Smooth muscle cell (in vitro differentiated cells): ENCODE measurements at regions not wholly inside any gene's neighbourhood (a gene's known extent, or its start where the extent isn't known, plus 50 kb on each side); places are given as distances from the start of the nearest gene placed in this dataset.

Experiments
- DNase-seq: peaks from one replicate; lab custom pipeline; 2025; ENCODE audit not compliant: unreplicated experiment; lab: John Stamatoyannopoulos, UW
- H2AFZ ChIP-seq: fragments of 200-600 bp; sonication (generic); 2 replicates; pipeline ENCODE4 v1.6.0; 2016; ENCODE audit warnings: antibody characterized with exemption, low read depth, mild to moderate bottlenecking
- H3F3A ChIP-seq: fragments of 200-600 bp; sonication (generic); 2 replicates; pipeline ENCODE4 v1.6.0; 2017; ENCODE audit warnings: antibody characterized with exemption, low read depth
- H3K27ac ChIP-seq: fragments of 200-600 bp; sonication (generic); 2 replicates; pipeline ENCODE4 v1.5.1; 2016; ENCODE audit warnings: low read depth, mild to moderate bottlenecking
- H3K27me3 ChIP-seq: fragments of 200-600 bp; sonication (generic); 2 replicates; pipeline ENCODE4 v1.6.1; 2016; ENCODE audit warnings: low read depth, mild to moderate bottlenecking
- H3K36me3 ChIP-seq: fragments of 200-600 bp; sonication (generic); 2 replicates; pipeline ENCODE4 v1.5.1; 2016; ENCODE audit warnings: low read depth
- H3K4me1 ChIP-seq: fragments of 200-600 bp; sonication (generic); 2 replicates; pipeline ENCODE4 v1.5.1; 2016; ENCODE audit warnings: low read depth
- H3K4me2 ChIP-seq: fragments of 200-600 bp; sonication (generic); 2 replicates; pipeline ENCODE4 v1.6.0; 2016; ENCODE audit warnings: mild to moderate bottlenecking
- H3K4me3 ChIP-seq: fragments of 200-600 bp; sonication (generic); 2 replicates; pipeline ENCODE4 v1.5.1; 2016; ENCODE audit warnings: mild to moderate bottlenecking
- H3K79me2 ChIP-seq: fragments of 200-600 bp; sonication (generic); 2 replicates; pipeline ENCODE4 v1.6.0; 2016; ENCODE audit warnings: low read depth, mild to moderate bottlenecking
- H3K9ac ChIP-seq: fragments of 200-600 bp; sonication (generic); 2 replicates; pipeline ENCODE4 v1.6.0; 2016; ENCODE audit warnings: low read depth
- H3K9me3 ChIP-seq: fragments of 200-600 bp; sonication (generic); replicated peaks from 2 replicates; pipeline ENCODE4 v1.5.1; 2016; ENCODE audit warnings: low read depth
- H4K20me1 ChIP-seq: fragments of 200-600 bp; sonication (generic); 2 replicates; pipeline ENCODE4 v1.6.0; 2016; ENCODE audit warnings: low read depth
- CTCF ChIP-seq: fragments of 200-600 bp; sonication (generic); IDR thresholded peaks from 2 replicates; pipeline ENCODE4 v1.5.1; 2017; ENCODE audit warnings: borderline replicate concordance, mild to moderate bottlenecking, antibody characterized with exemption; ENCODE audit not compliant: insufficient read depth, poor library complexity, severe bottlenecking
- WGBS: methylation state at CpG from one replicate; pipeline ENCODE4 v1.1.7; 2016; ENCODE audit warnings: low lambda C conversion rate; 5-methylcytosine and 5-hydroxymethylcytosine counted together

DNA sequence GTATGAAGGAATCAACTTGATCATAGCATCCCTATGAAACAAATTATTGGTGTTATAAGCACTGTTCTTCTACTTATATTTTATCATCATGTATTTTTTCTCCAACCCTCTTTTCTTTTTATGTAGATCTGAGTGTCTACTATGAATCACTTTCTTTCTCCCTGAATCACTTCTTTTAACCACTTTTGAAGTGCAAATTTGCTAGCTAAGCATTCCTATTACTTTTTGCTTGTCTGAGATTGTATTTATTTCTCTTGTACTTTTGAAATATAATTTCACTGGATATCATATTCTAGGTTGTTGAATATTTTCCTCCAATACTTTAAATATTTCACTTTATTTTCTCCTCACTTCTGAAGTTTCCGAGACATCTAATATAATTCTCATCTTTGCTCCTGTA is 1282.3 kb upstream of the FLRT2 start:
- WGBS: 100% methylated on average over 1 of the region's 1 CpG
- H3K4me1 ChIP-seq: peaks cover under 1% of the 10 kb centered on the region
- H3F3A ChIP-seq: no peaks in the 10 kb centered on the region
- no peak overlapping the region for H3K4me2 ChIP-seq
- H3K4me3 ChIP-seq: no peak overlapping the region
- no peak for TF ChIP-seq CTCF
- H4K20me1 ChIP-seq: no peaks in the 10 kb centered on the region
- H3K79me2 ChIP-seq: no peaks in the 10 kb centered on the region
- H3K27ac ChIP-seq: no peak overlapping the region
- H3K27me3 ChIP-seq: no peaks in the 10 kb centered on the region
- no peak overlapping the region for H2AFZ ChIP-seq
- H3K36me3 ChIP-seq: no peaks in the 10 kb centered on the region
- no peaks in the 10 kb centered on the region for H3K9me3 ChIP-seq
- no peak overlapping the region for H3K9ac ChIP-seq
- no peak for DNase-seq

- no peaks in the 10 kb centered on the region for H3K79me2 ChIP-seq
Observed at GRCh38 chr14:84250893-84251292, 1279.1 kb upstream of the FLRT2 start.

GRCh38 chr14:84251411-84252115 is 1278.4 kb upstream of the FLRT2 start:
- Histone ChIP-seq H3K27ac (no peak overlapping the region), H4K20me1 (no peaks in the 10 kb centered on the region), H2AFZ (no peak overlapping the region), H3K79me2 (no peaks in the 10 kb centered on the region), H3K27me3 (no peaks in the 10 kb centered on the region), H3K4me2 (no peak overlapping the region), H3K4me1 (peaks cover 40% of the 10 kb centered on the region), H3K9me3 (no peaks in the 10 kb centered on the region), H3K4me3 (no peak overlapping the region), H3F3A (no peaks in the 10 kb centered on the region), H3K36me3 (no peaks in the 10 kb centered on the region), H3K9ac (no peak overlapping the region)
- WGBS: 88% methylated on average over 1 of the region's 1 CpG
- no peak for TF ChIP-seq CTCF
- DNase-seq: no peak

More at GRCh38 chr14:84250893-84251292, 1279.1 kb upstream of the FLRT2 start:
- H3K4me3 ChIP-seq: no peak overlapping the region
- no peak overlapping the region for H3K9ac ChIP-seq
- no peak overlapping the region for H2AFZ ChIP-seq
- peaks cover 33% of the 10 kb centered on the region for H3K4me1 ChIP-seq
- TF ChIP-seq CTCF: no peak
- H3F3A ChIP-seq: no peaks in the 10 kb centered on the region
- no peaks in the 10 kb centered on the region for H3K27me3 ChIP-seq
- H3K27ac ChIP-seq: no peak overlapping the region
- no peaks in the 10 kb centered on the region for H4K20me1 ChIP-seq
- 89% methylated on average over 1 of the region's 1 CpG for WGBS
- no peak for DNase-seq
- H3K9me3 ChIP-seq: no peaks in the 10 kb centered on the region
- no peaks in the 10 kb centered on the region for H3K36me3 ChIP-seq
- H3K4me2 ChIP-seq: no peak overlapping the region

DNA sequence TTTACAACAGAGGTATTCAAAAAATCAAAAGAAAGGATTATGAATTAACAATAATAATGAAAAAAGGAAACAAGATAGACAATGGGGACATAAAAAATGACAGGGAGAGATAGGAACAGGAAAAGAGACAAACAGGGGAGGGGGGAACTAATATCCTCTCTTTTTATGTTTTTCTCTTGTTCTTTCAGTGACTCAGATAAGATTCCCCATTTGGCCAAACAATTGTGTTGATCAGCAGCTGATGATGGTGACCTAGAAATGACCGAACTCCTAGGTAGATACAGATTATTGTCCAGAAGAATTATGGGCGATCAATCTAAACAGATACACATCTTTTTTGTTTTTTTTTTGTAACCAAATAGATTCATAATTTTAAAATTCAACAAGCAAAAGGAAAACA is 1277.2 kb upstream of the FLRT2 start:
- Histone ChIP-seq H3K4me1 (peaks cover 47% of the 10 kb centered on the region), H2AFZ (no peak overlapping the region), H3K4me2 (no peak overlapping the region), H3K79me2 (no peaks in the 10 kb centered on the region), H3K9ac (no peak overlapping the region), H3K36me3 (no peaks in the 10 kb centered on the region), H3F3A (no peaks in the 10 kb centered on the region), H3K27me3 (no peaks in the 10 kb centered on the region), H3K27ac (no peak overlapping the region), H4K20me1 (no peaks in the 10 kb centered on the region), H3K4me3 (no peak overlapping the region), H3K9me3 (no peaks in the 10 kb centered on the region)
- WGBS: 95% methylated on average over 2 of the region's 2 CpGs
- DNase-seq: no peak
- TF ChIP-seq CTCF: no peak
